ENCODE measurements at regions not wholly inside any gene's neighbourhood (a gene's known extent, or its start where the extent isn't known, plus 50 kb on each side); places are given as distances from the start of the nearest gene placed in this dataset.

DNA sequence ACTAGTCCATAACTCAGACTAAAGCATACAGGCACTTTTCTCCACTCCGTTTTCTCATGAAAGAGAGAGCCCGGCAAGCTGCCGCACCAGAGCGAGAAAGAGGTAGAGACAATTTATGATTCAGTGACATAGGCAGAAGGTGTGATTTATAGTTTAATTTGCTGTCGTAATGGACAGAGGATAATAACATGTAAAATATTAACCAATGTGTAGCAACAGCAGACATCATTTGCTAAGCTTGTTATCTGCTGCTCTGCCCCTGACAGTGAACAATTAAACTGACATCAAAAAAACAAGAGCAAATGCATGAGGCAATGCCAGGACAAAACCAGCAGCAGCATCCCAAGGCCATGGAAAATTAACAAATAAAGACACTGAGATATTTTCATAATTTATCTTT lies 214.0 kb downstream of the ATG4C start:
- no peak overlapping the region for H3K4me3 Mint-ChIP-seq
- Histone ChIP-seq H3K4me3 (ENCODE audit: low read length) (no peak overlapping the region), H3K27ac (ENCODE audit: low read depth, low read length) (no peak overlapping the region), H3K9ac (ENCODE audit: extremely low read depth, low read length, poor library complexity, severe bottlenecking) (no peak overlapping the region), H3K4me1 (ENCODE audit: control insufficient read depth, insufficient read depth, low read length) (peaks cover 17% of the 10 kb centered on the region), H3K36me3 (ENCODE audit: control insufficient read depth, insufficient read depth, low read length) (no peaks in the 10 kb centered on the region), H3K9me3 (ENCODE audit: control insufficient read depth, low read length) (no peaks in the 10 kb centered on the region), H3K27me3 (ENCODE audit: control insufficient read depth, insufficient read depth, low read length, poor library complexity, severe bottlenecking) (no peaks in the 10 kb centered on the region)
- WGBS, 2 experiments (ENCODE audit: insufficient coverage in 1 of 2, insufficient read length in 1 of 2) = 92 to 100% methylated on average over 5 of the region's 5 CpGs
- no peaks in the 10 kb centered on the region for H3K36me3 Mint-ChIP-seq (ENCODE audit: low read depth)
- TF ChIP-seq, protein P1, sequence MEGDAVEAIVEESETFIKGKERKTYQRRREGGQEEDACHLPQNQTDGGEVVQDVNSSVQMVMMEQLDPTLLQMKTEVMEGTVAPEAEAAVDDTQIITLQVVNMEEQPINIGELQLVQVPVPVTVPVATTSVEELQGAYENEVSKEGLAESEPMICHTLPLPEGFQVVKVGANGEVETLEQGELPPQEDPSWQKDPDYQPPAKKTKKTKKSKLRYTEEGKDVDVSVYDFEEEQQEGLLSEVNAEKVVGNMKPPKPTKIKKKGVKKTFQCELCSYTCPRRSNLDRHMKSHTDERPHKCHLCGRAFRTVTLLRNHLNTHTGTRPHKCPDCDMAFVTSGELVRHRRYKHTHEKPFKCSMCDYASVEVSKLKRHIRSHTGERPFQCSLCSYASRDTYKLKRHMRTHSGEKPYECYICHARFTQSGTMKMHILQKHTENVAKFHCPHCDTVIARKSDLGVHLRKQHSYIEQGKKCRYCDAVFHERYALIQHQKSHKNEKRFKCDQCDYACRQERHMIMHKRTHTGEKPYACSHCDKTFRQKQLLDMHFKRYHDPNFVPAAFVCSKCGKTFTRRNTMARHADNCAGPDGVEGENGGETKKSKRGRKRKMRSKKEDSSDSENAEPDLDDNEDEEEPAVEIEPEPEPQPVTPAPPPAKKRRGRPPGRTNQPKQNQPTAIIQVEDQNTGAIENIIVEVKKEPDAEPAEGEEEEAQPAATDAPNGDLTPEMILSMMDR (conservative IDR thresholded peaks at IDR 0.05) = no peak
- H3K9me3 Mint-ChIP-seq = no peaks in the 10 kb centered on the region
- peaks cover 51% of the 10 kb centered on the region for H3K4me1 Mint-ChIP-seq
- no peak for DNase-seq
- no peak overlapping the region for H3K27ac Mint-ChIP-seq
- H3K27me3 Mint-ChIP-seq (ENCODE audit: insufficient read depth) = no peaks in the 10 kb centered on the region

DNA sequence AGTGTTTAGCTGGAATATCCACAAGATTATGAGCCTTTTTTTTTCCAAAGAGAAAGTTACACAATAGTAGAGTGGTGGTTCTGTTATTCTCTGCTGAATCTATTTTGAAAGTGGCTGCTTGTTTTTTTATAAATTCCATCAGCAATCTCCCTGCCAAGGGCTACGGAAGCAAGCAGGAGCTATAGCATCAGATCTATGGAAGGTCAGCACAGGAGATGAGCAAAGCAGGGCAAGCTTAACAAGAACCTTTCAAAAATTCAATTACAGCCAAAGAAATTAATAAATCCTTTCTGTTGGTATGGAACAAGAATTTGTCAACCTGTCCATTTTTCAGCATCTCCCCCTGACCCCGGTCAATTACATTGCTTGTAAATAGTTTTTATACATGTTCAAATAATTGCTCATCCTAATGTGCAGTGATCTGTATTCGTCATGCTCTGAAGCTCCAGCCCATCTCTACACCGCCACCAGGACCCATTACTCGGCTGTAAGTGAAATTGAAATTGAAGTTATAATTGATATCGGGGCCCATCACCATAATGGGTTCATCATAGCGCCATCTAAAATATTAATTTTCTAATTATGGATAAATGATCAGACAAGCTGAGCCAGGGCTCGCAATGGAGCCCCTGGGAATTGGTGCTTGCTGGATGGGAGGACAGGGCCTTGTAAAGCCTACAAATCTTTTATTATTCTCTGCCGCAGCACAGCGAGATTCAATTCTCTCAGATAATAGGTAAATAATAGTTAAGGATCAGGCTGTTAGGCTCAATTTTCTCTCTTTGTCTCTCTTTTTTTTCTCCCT lies 215.1 kb downstream of the ATG4C start:
- no peaks in the 10 kb centered on the region for H3K36me3 Mint-ChIP-seq (ENCODE audit: low read depth)
- no peaks in the 10 kb centered on the region for H3K9me3 Mint-ChIP-seq
- Histone ChIP-seq H3K27ac (ENCODE audit: low read depth, low read length) (no peak overlapping the region), H3K9me3 (ENCODE audit: control insufficient read depth, low read length) (no peaks in the 10 kb centered on the region), H3K9ac (ENCODE audit: extremely low read depth, low read length, poor library complexity, severe bottlenecking) (no peak overlapping the region), H3K27me3 (ENCODE audit: control insufficient read depth, insufficient read depth, low read length, poor library complexity, severe bottlenecking) (no peaks in the 10 kb centered on the region), H3K36me3 (ENCODE audit: control insufficient read depth, insufficient read depth, low read length) (no peaks in the 10 kb centered on the region), H3K4me1 (ENCODE audit: control insufficient read depth, insufficient read depth, low read length) (peaks cover 19% of the 10 kb centered on the region), H3K4me3 (ENCODE audit: low read length) (no peak overlapping the region)
- H3K27ac Mint-ChIP-seq = no peak overlapping the region
- H3K4me3 Mint-ChIP-seq = no peak overlapping the region
- H3K27me3 Mint-ChIP-seq (ENCODE audit: insufficient read depth) = no peaks in the 10 kb centered on the region
- 80 to 85% methylated on average over 1 to 10 of the region's 10 CpGs for WGBS, 2 experiments (ENCODE audit: insufficient coverage in 1 of 2, insufficient read length in 1 of 2)
- DNase-seq = no peak
- TF ChIP-seq, protein P1 (conservative IDR thresholded peaks at IDR 0.05) = no peak
- peaks cover 61% of the 10 kb centered on the region for H3K4me1 Mint-ChIP-seq

DNA sequence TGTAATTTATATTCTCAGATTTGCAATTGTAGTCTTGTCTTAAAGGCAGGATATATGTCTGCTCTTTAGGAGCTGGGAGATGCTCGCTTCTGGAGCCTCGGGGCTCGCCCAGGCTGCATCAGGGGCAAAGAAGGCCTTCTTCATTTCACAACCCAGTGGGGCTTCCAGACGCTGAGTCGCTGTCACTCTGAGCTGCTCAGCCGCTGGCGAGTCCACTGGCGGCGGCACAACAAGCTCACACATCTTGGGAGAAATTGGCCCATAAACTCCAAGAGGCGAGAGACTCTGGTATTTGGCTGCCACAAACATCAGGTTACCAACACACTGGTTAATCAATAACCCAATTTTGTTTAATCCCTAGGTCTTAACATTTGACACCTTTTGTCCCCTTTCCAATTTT lies 216.6 kb downstream of the ATG4C start:
- H3K9me3 ChIP-seq (ENCODE audit: control insufficient read depth, low read length) = no peaks in the 10 kb centered on the region
- H3K27ac ChIP-seq (ENCODE audit: low read depth, low read length) = no peak overlapping the region
- TF ChIP-seq, protein P1 (conservative IDR thresholded peaks at IDR 0.05) = no peak
- H3K36me3 ChIP-seq (ENCODE audit: control insufficient read depth, insufficient read depth, low read length) = no peaks in the 10 kb centered on the region
- Mint-ChIP-seq H3K9me3 (no peaks in the 10 kb centered on the region), H3K4me3 (peak overlapping the region; percentile 28), H3K36me3 (ENCODE audit: low read depth) (no peaks in the 10 kb centered on the region), H3K27ac (peak overlapping the region; percentile 41), H3K27me3 (ENCODE audit: insufficient read depth) (no peaks in the 10 kb centered on the region), H3K4me1 (peaks cover 66% of the 10 kb centered on the region)
- H3K9ac ChIP-seq (ENCODE audit: extremely low read depth, low read length, poor library complexity, severe bottlenecking) = no peak overlapping the region
- H3K27me3 ChIP-seq (ENCODE audit: control insufficient read depth, insufficient read depth, low read length, poor library complexity, severe bottlenecking) = no peaks in the 10 kb centered on the region
- whole genome bisulfite sequencing, 2 experiments (ENCODE audit: insufficient coverage in 1 of 2, insufficient read length in 1 of 2) = 40 to 61% methylated on average over 2 to 10 of the region's 10 CpGs
- H3K4me1 ChIP-seq (ENCODE audit: control insufficient read depth, insufficient read depth, low read length) = peaks cover 19% of the 10 kb centered on the region
- peak; percentile 76 for DNase-seq
- H3K4me3 ChIP-seq (ENCODE audit: low read length) = peak overlapping the region; percentile 34
